Mucosa of rectum (tissue), 2 donors: ENCODE measurements at regions not wholly inside any gene's neighbourhood (a gene's known extent, or its start where the extent isn't known, plus 50 kb on each side); places are given as distances from the start of the nearest gene placed in this dataset.

Source experiments
- H3K27ac ChIP-seq, 2 donors: one replicate each; pipeline ENCODE4 v1.7.0; 2013; ENCODE audit warnings: inconsistent platforms in 2 of 2, low read depth in 2 of 2, low read length in 2 of 2
- H3K27me3 ChIP-seq, 2 donors: one replicate each; pipeline ENCODE4 v1.7.0; 2013; ENCODE audit warnings: low read length in 2 of 2; ENCODE audit not compliant: control insufficient read depth in 2 of 2, insufficient read depth in 2 of 2
- H3K36me3 ChIP-seq, 2 donors: one replicate each; pipeline ENCODE4 v1.7.0; 2013; ENCODE audit warnings: low read length in 2 of 2; ENCODE audit not compliant: control insufficient read depth in 2 of 2, insufficient read depth in 2 of 2
- H3K4me1 ChIP-seq, 2 donors: one replicate each; pipeline ENCODE4 v1.7.0; 2013; ENCODE audit warnings: low read length in 2 of 2, mild to moderate bottlenecking in 1 of 2; ENCODE audit not compliant: control insufficient read depth in 2 of 2, insufficient read depth in 2 of 2
- H3K4me3 ChIP-seq, 2 donors: one replicate each; pipeline ENCODE4 v1.7.0; 2013; ENCODE audit warnings: low read length in 2 of 2
- H3K9ac ChIP-seq, 2 donors: one replicate each; pipeline ENCODE4 v1.7.0; 2013; ENCODE audit warnings: low read length in 2 of 2, low read depth in 1 of 2, mild to moderate bottlenecking in 1 of 2
- H3K9me3 ChIP-seq, 2 donors: one replicate each; pipeline ENCODE4 v1.7.0; 2013; ENCODE audit warnings: low read length in 2 of 2; ENCODE audit not compliant: control insufficient read depth in 2 of 2
- donor health status: healthy.
- donor health status: Normal muscosa, but diverticular disease.

DNA sequence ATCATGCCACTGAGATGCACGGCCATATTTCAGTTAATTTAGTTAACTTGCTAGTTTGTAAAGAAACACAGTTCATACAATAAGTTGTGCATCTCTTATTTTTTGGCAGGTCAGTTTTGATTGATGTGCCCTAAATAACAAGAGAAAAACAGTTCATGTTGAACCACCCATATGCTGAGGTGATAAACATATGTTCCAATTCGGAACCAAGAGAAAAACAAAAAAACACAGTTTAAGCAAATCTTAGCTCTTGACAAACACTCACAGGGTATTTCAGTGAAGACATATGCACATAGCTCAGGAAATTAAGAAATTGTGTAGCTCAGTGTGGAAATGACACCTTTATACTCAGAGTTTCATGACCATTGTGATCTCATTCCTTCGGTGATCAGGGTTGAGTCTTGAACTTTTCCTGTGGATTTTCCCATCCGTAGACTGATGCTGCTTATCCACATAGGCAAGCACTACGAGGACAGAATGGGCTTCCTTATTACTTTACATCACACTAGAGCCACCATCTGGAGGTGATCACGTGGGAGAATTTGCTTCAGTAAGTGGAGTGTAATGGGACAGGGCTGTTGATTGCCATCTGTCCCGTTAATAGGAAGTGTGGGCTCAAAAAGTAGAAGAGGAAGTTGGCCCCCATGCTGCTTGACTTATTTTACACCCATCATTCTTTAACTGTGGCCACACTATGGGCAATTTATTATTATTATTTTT lies 773.0 kb downstream of the MTRR start:
- H3K4me3 ChIP-seq = no peak overlapping the region
- H3K27ac ChIP-seq = no peak overlapping the region
- H3K4me1 ChIP-seq = no peaks in the 10 kb centered on the region
- no peaks in the 10 kb centered on the region for H3K36me3 ChIP-seq
- no peaks in the 10 kb centered on the region for H3K27me3 ChIP-seq
- H3K9ac ChIP-seq = no peak overlapping the region
- no peaks in the 10 kb centered on the region for H3K9me3 ChIP-seq

DNA sequence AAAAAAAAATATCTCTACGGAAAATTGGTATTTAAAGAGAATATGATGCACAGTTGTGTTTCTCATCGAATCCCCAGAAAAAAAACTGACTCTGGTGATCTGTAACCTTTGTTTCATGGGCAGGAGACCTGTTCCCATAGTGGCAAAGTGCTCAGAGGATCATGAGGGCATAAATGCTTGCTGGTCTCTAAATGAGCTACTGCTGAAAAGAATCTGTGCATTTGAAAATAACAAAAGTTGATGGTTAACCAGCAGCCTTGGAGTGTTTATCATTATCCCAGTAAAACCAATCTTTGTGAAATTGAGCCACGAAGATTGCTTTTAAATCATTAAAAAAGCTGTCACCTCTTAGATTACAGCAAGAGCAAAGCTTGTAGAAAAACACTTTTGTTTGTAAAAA lies 775.4 kb downstream of the MTRR start:
- Histone ChIP-seq H3K9me3 (no peaks in the 10 kb centered on the region), H3K27me3 (no peaks in the 10 kb centered on the region), H3K9ac (no peak overlapping the region), H3K27ac (no peak overlapping the region), H3K4me3 (no peak overlapping the region), H3K36me3 (no peaks in the 10 kb centered on the region), H3K4me1 (no peaks in the 10 kb centered on the region)

DNA sequence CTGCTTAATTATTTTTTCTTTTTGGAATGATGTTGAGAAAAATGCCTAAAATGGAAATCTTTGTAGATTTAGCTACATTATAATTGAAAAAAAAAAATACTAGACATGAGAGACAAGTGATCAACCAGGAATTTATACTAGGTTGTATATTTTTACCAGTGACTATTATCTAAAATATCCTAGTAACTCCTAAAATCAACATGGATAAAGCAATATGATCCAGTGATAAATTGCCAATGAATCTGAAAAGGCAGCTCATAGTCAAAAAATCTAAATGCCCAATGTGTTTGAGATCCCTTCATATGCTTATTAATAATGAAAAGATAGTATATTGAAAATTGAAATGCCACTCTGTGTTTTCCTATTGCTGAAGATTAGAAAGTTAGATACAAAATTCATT lies 778.2 kb downstream of the MTRR start:
- Histone ChIP-seq H3K4me3 (no peak overlapping the region), H3K9ac (no peak overlapping the region), H3K27ac (no peak overlapping the region), H3K36me3 (no peaks in the 10 kb centered on the region), H3K27me3 (no peaks in the 10 kb centered on the region), H3K4me1 (no peaks in the 10 kb centered on the region), H3K9me3 (no peaks in the 10 kb centered on the region)

DNA sequence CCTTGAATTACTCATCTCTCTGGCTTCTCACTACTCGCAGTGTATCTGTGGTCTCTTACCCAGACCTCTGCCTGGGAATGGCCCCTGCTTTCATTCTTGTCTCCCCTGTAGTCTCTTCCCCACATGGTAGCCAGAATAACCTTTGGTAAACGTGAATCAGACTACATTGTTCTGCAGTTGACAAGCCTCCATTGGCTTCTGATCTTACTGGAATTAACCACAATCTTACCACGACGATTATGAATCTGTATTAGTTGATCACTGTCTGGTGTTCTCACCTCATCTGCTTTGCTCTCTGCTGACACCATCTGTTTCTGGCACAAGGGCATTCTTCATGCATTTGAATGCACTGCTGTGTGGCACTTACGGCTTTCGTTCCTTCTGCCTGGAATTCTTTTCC lies 781.2 kb downstream of the MTRR start:
- Histone ChIP-seq H3K27ac (no peak overlapping the region), H3K4me1 (no peaks in the 10 kb centered on the region), H3K9ac (no peak overlapping the region), H3K36me3 (no peaks in the 10 kb centered on the region), H3K9me3 (no peaks in the 10 kb centered on the region), H3K4me3 (no peak overlapping the region), H3K27me3 (no peaks in the 10 kb centered on the region)

DNA sequence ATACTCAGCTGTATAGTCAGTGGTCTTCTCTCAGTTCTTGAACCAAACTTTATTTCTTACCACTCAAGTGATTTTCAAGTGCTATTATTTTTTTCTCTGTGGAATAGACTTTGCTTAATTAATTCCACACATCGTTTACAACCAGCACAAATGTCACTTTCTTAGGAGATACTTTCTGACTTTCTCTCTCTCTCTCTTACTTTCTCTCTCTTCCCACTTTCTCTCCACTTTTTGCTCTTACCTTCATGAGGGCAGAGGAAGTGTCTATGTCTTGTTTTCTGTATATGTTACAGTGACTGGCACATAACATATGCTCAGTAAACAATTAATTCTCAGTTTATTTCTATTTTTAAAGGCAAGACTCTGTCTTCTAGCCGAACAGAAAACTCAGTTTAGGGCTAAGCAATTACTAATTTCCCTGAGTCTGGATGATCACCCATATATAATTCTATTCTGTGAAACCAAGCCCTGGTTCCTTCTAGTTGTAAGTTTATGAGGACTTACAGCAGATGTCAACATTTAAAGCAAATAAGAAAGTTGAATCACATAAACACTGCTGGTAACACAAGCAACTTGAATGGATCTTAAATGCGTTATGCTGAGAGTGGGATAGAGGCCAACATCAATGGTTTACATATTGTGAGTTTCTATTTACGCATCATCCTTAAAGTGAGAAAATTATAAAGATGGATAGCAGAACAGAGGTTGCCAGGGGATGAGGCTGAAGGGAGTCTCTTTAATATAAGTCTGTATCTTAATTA lies 791.4 kb downstream of the MTRR start:
- H3K27ac ChIP-seq = no peak overlapping the region
- no peak overlapping the region for H3K9ac ChIP-seq
- H3K4me1 ChIP-seq = no peaks in the 10 kb centered on the region
- no peaks in the 10 kb centered on the region for H3K36me3 ChIP-seq
- no peaks in the 10 kb centered on the region for H3K9me3 ChIP-seq
- no peak overlapping the region for H3K4me3 ChIP-seq
- H3K27me3 ChIP-seq = no peaks in the 10 kb centered on the region

DNA sequence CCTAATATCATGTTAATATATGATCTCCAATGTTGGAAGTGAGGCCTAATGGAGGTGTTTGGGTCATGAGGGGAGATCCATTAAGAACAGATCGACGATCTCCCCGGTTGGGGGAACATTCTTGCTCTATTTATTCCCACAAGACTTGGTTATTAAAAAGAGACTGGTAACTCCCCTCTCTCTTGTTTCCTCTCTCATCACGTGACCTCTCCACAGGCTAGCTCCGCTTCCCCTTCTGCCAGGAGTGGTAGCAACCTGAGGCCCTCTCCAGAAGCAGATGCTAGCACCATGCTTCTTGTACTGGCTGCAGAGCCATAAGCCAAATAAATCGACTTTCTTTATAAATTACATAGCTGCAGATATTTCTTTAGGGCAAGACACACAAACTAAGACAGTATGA lies 794.4 kb downstream of the MTRR start:
- Histone ChIP-seq H3K9ac (no peak overlapping the region), H3K9me3 (no peaks in the 10 kb centered on the region), H3K4me1 (no peaks in the 10 kb centered on the region), H3K27me3 (no peaks in the 10 kb centered on the region), H3K27ac (no peak overlapping the region), H3K4me3 (no peak overlapping the region), H3K36me3 (no peaks in the 10 kb centered on the region)

DNA sequence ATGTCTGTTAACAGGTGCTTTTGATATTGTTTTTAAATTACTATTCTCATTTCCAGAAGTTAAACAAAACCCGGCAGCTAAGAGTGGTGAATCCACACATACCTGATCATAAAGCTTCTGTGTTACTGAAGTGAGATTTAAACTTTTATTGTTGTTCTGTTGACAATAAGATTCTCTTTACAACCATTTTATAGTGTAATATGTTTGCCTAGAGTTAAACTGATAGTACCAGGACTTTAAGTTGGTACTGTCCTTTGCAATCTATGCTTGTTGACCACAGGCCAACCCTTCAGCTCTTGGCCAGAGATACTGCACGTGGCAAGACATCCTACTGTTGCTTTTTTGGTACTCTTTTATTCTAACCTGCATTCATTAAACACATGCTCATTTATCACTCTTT lies 806.2 kb downstream of the MTRR start:
- no peak overlapping the region for H3K27ac ChIP-seq
- no peak overlapping the region for H3K9ac ChIP-seq
- H3K27me3 ChIP-seq = no peaks in the 10 kb centered on the region
- H3K4me1 ChIP-seq = no peaks in the 10 kb centered on the region
- H3K36me3 ChIP-seq = no peaks in the 10 kb centered on the region
- no peaks in the 10 kb centered on the region for H3K9me3 ChIP-seq
- H3K4me3 ChIP-seq = no peak overlapping the region

DNA sequence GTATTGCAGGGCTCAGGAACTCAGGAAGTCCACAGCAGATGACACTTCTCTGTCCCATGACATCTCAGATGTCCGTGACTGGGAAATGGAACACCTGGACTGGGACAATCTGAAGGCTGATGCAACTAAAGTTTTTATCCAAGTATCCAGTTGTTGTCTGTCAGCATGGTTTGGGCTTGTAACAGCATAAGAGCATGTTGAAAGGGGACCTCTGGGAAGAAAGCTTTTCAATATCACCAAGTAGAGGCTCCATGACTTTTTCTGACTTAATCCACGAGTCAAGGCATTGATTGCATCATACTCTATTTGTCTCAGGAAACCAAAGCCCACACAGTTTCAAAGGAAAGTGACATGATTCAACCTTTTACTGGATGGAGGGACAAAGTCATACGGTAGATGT lies 807.7 kb downstream of the MTRR start:
- Histone ChIP-seq H3K4me3 (no peak overlapping the region), H3K4me1 (no peaks in the 10 kb centered on the region), H3K27me3 (no peaks in the 10 kb centered on the region), H3K27ac (no peak overlapping the region), H3K9ac (no peak overlapping the region), H3K9me3 (no peaks in the 10 kb centered on the region), H3K36me3 (no peaks in the 10 kb centered on the region)

DNA sequence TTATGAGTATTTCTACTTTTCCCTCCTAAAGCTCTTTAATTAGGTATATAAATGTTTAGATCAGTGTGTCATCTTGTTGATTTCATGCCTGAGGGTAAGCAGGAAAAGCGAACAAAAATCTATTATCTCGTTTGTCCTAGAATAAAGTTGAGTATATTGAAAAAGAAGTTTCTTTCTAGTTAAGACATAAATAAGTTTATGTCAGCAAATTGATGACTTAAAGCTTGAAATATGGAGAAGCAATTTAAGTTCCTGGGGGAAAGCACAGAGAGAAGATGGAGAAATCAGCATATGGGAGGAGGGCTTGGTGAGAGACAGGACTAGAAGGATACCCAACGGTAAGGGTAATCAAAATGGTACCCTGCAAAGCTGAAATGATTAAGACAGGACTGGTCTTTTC lies 813.4 kb downstream of the MTRR start:
- H3K9ac ChIP-seq = no peak overlapping the region
- no peak overlapping the region for H3K27ac ChIP-seq
- no peaks in the 10 kb centered on the region for H3K36me3 ChIP-seq
- no peaks in the 10 kb centered on the region for H3K4me1 ChIP-seq
- no peaks in the 10 kb centered on the region for H3K27me3 ChIP-seq
- H3K4me3 ChIP-seq = no peak overlapping the region
- H3K9me3 ChIP-seq = no peaks in the 10 kb centered on the region

DNA sequence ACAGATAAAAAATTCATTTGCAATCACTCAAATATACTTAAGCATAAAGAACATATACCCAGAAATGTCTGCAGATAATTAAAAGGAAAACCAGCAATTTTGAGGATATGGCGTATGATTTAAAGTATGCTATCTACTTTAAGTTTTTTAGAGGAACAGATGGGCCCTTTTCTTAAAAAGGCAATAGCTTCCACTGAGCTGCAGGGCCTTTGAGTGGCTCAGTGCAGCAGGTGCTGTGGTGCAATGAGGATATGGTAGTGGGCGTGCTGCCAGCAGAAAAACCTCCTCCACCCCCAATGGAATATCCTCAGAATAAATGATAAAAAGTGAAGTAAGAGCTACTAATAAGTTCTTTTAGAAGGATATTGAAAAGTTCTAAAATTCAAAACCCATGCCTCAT lies 814.5 kb downstream of the MTRR start:
- Histone ChIP-seq H3K36me3 (no peaks in the 10 kb centered on the region), H3K4me3 (no peak overlapping the region), H3K9me3 (no peaks in the 10 kb centered on the region), H3K9ac (no peak overlapping the region), H3K4me1 (no peaks in the 10 kb centered on the region), H3K27me3 (no peaks in the 10 kb centered on the region), H3K27ac (no peak overlapping the region)
